Panc1 (cell line): ENCODE measurements at regions not wholly inside any gene's neighbourhood (a gene's known extent, or its start where the extent isn't known, plus 50 kb on each side); places are given as distances from the start of the nearest gene placed in this dataset.

Experiments used
- POLR2AphosphoS5 ChIP-seq: IDR thresholded peaks from 2 replicates; pipeline ENCODE4 v1.6.1; 2012; ENCODE audit warnings: mild to moderate bottlenecking, low read depth, low read length, moderate library complexity
- SIN3A ChIP-seq: IDR thresholded peaks from 2 replicates; pipeline ENCODE4 v1.6.1; 2012; ENCODE audit warnings: low read depth, mild to moderate bottlenecking, low read length, moderate library complexity, borderline replicate concordance; ENCODE audit not compliant: insufficient read depth
- TCF7L2 ChIP-seq: IDR thresholded peaks from 2 replicates; pipeline ENCODE4 v1.6.1; 2011; ENCODE audit warnings: mild to moderate bottlenecking, low read depth, low read length, inconsistent platforms
- TF ChIP-seq, protein P1 (sequence below): fragments of 450-650 bp; IDR thresholded peaks from 2 replicates; pipeline ENCODE4 v1.5.1; 2017; ENCODE audit warnings: mild to moderate bottlenecking
- TF ChIP-seq, protein P2 (sequence below), 2 experiments: IDR thresholded peaks; 2 replicates each; pipeline ENCODE4 v1.6.1; 2011 to 2012; ENCODE audit warnings: low read depth in 2 of 2, control low read depth in 1 of 2, low read length in 1 of 2, mild to moderate bottlenecking in 1 of 2, moderate library complexity in 1 of 2; ENCODE audit not compliant: insufficient read depth in 1 of 2

DNA sequence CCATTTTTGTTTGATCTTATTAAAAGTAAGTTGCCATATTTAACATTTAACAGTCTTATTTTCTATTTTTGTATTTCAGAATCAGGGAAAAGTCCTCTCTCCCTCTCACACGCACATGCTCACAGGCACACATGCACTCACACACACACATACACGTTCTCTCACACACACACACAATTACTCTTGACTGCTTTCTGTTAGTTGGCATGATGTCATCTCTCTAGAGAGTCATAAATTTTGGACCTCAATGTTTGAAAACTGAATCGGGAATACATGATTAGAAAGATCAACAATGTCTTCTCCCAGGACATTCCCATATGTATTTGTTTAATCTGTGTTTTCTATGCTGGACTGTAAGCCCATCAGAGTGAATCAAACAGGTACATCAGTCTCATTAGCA lies 165.7 kb upstream of the AHR start:
- TF ChIP-seq, protein P1, sequence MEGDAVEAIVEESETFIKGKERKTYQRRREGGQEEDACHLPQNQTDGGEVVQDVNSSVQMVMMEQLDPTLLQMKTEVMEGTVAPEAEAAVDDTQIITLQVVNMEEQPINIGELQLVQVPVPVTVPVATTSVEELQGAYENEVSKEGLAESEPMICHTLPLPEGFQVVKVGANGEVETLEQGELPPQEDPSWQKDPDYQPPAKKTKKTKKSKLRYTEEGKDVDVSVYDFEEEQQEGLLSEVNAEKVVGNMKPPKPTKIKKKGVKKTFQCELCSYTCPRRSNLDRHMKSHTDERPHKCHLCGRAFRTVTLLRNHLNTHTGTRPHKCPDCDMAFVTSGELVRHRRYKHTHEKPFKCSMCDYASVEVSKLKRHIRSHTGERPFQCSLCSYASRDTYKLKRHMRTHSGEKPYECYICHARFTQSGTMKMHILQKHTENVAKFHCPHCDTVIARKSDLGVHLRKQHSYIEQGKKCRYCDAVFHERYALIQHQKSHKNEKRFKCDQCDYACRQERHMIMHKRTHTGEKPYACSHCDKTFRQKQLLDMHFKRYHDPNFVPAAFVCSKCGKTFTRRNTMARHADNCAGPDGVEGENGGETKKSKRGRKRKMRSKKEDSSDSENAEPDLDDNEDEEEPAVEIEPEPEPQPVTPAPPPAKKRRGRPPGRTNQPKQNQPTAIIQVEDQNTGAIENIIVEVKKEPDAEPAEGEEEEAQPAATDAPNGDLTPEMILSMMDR = no peak
- TF ChIP-seq POLR2AphosphoS5 = no peak
- no peak for TF ChIP-seq TCF7L2
- TF ChIP-seq, protein P2, sequence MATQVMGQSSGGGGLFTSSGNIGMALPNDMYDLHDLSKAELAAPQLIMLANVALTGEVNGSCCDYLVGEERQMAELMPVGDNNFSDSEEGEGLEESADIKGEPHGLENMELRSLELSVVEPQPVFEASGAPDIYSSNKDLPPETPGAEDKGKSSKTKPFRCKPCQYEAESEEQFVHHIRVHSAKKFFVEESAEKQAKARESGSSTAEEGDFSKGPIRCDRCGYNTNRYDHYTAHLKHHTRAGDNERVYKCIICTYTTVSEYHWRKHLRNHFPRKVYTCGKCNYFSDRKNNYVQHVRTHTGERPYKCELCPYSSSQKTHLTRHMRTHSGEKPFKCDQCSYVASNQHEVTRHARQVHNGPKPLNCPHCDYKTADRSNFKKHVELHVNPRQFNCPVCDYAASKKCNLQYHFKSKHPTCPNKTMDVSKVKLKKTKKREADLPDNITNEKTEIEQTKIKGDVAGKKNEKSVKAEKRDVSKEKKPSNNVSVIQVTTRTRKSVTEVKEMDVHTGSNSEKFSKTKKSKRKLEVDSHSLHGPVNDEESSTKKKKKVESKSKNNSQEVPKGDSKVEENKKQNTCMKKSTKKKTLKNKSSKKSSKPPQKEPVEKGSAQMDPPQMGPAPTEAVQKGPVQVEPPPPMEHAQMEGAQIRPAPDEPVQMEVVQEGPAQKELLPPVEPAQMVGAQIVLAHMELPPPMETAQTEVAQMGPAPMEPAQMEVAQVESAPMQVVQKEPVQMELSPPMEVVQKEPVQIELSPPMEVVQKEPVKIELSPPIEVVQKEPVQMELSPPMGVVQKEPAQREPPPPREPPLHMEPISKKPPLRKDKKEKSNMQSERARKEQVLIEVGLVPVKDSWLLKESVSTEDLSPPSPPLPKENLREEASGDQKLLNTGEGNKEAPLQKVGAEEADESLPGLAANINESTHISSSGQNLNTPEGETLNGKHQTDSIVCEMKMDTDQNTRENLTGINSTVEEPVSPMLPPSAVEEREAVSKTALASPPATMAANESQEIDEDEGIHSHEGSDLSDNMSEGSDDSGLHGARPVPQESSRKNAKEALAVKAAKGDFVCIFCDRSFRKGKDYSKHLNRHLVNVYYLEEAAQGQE (IDR thresholded peaks at IDR 0.05; ENCODE audit: insufficient read depth in 1 of 2, low read depth in 2 of 2, low read length in 1 of 2) = no peak
- no peak for TF ChIP-seq SIN3A
